Liver (tissue), 7 donors: ENCODE measurements at regions not wholly inside any gene's neighbourhood (a gene's known extent, or its start where the extent isn't known, plus 50 kb on each side); places are given as distances from the start of the nearest gene placed in this dataset.

ENCODE experiments used
- DNase-seq: peaks from one replicate; pipeline ENCODE4 v3.0.0-alpha.2; 2017; ENCODE audit warnings: low spot score
- H3K27ac ChIP-seq, 2 donors: one replicate each; pipeline ENCODE4 v1.7.0; 2013; ENCODE audit warnings: inconsistent platforms in 2 of 2, low read length in 2 of 2, control low read depth in 1 of 2, low read depth in 1 of 2, mild to moderate bottlenecking in 1 of 2
- H3K27me3 ChIP-seq, 4 donors: one replicate each; pipeline versions ENCODE4 v1.6.1 to v1.7.0; 2013; ENCODE audit warnings: low read length in 3 of 4, inconsistent platforms in 1 of 4, mild to moderate bottlenecking in 1 of 4, moderate library complexity in 1 of 4; ENCODE audit not compliant: control insufficient read depth in 4 of 4, insufficient read depth in 4 of 4
- H3K36me3 ChIP-seq, 4 donors: one replicate each; pipeline versions ENCODE4 v1.6.1 to v1.7.0; 2013; ENCODE audit warnings: low read length in 3 of 4, mild to moderate bottlenecking in 3 of 4, low read depth in 1 of 4, moderate library complexity in 1 of 4; ENCODE audit not compliant: control insufficient read depth in 4 of 4, insufficient read depth in 3 of 4
- H3K4me1 ChIP-seq, 4 donors: one replicate each; pipeline versions ENCODE4 v1.6.1 to v1.7.0; 2013; ENCODE audit warnings: low read length in 3 of 4, mild to moderate bottlenecking in 3 of 4, moderate library complexity in 1 of 4; ENCODE audit not compliant: control insufficient read depth in 4 of 4, insufficient read depth in 4 of 4
- H3K4me3 ChIP-seq, 3 donors: one replicate each; pipeline versions ENCODE4 v1.6.1 to v1.7.0; 2013; ENCODE audit warnings: low read length in 3 of 3, control low read depth in 1 of 3, low read depth in 1 of 3, mild to moderate bottlenecking in 1 of 3
- H3K9ac ChIP-seq, 2 donors: one replicate each; pipeline ENCODE4 v1.7.0; 2013; ENCODE audit warnings: low read length in 2 of 2, mild to moderate bottlenecking in 2 of 2, moderate library complexity in 2 of 2, control low read depth in 1 of 2, low read depth in 1 of 2
- H3K9me3 ChIP-seq, 4 donors: one replicate each; pipeline versions ENCODE4 v1.6.1 to v1.7.0; 2013; ENCODE audit warnings: low read length in 3 of 4; ENCODE audit not compliant: control insufficient read depth in 4 of 4
- EGR1 ChIP-seq, 2 donors: IDR thresholded peaks; 2 replicates each; pipeline ENCODE4 v1.6.1; 2016 to 2018; ENCODE audit warnings: antibody characterized with exemption in 2 of 2, low read depth in 2 of 2
- FOXA1 ChIP-seq: IDR thresholded peaks from 2 replicates; pipeline ENCODE4 v1.6.1; 2016; ENCODE audit warnings: antibody characterized with exemption
- FOXA2 ChIP-seq: IDR thresholded peaks from 2 replicates; pipeline ENCODE4 v1.6.1; 2016; ENCODE audit warnings: antibody characterized with exemption
- GABPA ChIP-seq, 2 donors: IDR thresholded peaks in 1 of 2; conservative IDR thresholded peaks in 1 of 2; 2 replicates each; pipeline ENCODE4 v1.6.1; 2016; ENCODE audit warnings: antibody characterized with exemption in 2 of 2, mild to moderate bottlenecking in 1 of 2, moderate library complexity in 1 of 2
- HNF4A ChIP-seq, 2 donors: conservative IDR thresholded peaks; 2 replicates each; pipeline ENCODE4 v1.6.1; 2016; ENCODE audit warnings: antibody characterized with exemption in 2 of 2, mild to moderate bottlenecking in 2 of 2
- HNF4G ChIP-seq: IDR thresholded peaks from 2 replicates; pipeline ENCODE4 v1.6.1; 2016; ENCODE audit warnings: antibody characterized with exemption
- JUND ChIP-seq, 2 donors: IDR thresholded peaks; 2 replicates each; pipeline ENCODE4 v1.6.1; 2016; ENCODE audit warnings: antibody characterized with exemption in 2 of 2
- NR2F2 ChIP-seq: IDR thresholded peaks from 2 replicates; pipeline ENCODE4 v1.6.1; 2016; ENCODE audit warnings: antibody characterized with exemption
- RAD21 ChIP-seq, 2 donors: IDR thresholded peaks; 2 replicates each; pipeline ENCODE4 v1.6.1; 2016; ENCODE audit warnings: antibody characterized with exemption in 2 of 2, mild to moderate bottlenecking in 2 of 2
- RXRA ChIP-seq, 2 donors: IDR thresholded peaks; 2 replicates each; pipeline ENCODE4 v1.6.1; 2017 to 2018; ENCODE audit warnings: antibody characterized with exemption in 2 of 2, mild to moderate bottlenecking in 1 of 2
- SP1 ChIP-seq: IDR thresholded peaks from 2 replicates; pipeline ENCODE4 v1.6.1; 2018; ENCODE audit warnings: antibody characterized with exemption, mild to moderate bottlenecking
- TAF1 ChIP-seq: conservative IDR thresholded peaks from 2 replicates; pipeline ENCODE4 v1.6.1; 2016; ENCODE audit warnings: antibody characterized with exemption, mild to moderate bottlenecking
- YY1 ChIP-seq: IDR thresholded peaks from 2 replicates; pipeline ENCODE4 v1.6.1; 2016; ENCODE audit warnings: antibody characterized with exemption, mild to moderate bottlenecking
- WGBS: extraction: QIAGEN DNeasy Blood & Tissue Kit; methylation state at CpG from one replicate; pipeline ENCODE4 v1.1.7; 2013; 5-methylcytosine and 5-hydroxymethylcytosine counted together
- TF ChIP-seq, protein P1 (sequence below): IDR thresholded peaks from 2 replicates; pipeline ENCODE4 v1.6.1; 2016; ENCODE audit warnings: antibody characterized with exemption, mild to moderate bottlenecking
- TF ChIP-seq, protein P2 (sequence below): IDR thresholded peaks from 2 replicates; pipeline ENCODE4 v1.6.1; 2016; ENCODE audit warnings: antibody characterized with exemption
- TF ChIP-seq, protein P3 (sequence below): IDR thresholded peaks from 2 replicates; pipeline ENCODE4 v1.6.1; 2016; ENCODE audit warnings: antibody characterized with exemption
- TF ChIP-seq, protein P4 (sequence below): IDR thresholded peaks from 2 replicates; pipeline ENCODE4 v1.6.1; 2016; ENCODE audit warnings: antibody characterized with exemption
- donor health status: healthy.
- donor health status: healthy.
- donor health status: healthy.
- donor health status: healthy.

DNA sequence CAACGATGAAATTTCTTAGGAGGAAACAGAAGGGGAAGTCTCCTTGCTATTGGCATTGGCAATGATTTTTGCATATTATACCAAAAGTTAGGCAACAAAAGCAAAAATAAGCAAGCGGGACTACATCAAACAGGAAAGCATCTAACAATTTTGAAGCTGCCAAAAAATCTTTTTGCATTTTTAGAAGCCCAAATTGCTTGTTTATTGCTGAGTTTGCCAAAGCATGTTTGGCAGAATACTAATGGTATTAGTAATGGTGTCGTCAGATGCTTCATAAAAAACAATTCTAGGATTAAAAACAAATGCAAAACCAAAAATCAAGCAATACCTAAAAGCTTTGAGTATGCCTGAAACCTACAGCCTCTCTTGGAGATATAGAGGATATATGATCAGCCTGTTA is 80.0 kb downstream of the GALR1 start:
- TF ChIP-seq, protein P1, sequence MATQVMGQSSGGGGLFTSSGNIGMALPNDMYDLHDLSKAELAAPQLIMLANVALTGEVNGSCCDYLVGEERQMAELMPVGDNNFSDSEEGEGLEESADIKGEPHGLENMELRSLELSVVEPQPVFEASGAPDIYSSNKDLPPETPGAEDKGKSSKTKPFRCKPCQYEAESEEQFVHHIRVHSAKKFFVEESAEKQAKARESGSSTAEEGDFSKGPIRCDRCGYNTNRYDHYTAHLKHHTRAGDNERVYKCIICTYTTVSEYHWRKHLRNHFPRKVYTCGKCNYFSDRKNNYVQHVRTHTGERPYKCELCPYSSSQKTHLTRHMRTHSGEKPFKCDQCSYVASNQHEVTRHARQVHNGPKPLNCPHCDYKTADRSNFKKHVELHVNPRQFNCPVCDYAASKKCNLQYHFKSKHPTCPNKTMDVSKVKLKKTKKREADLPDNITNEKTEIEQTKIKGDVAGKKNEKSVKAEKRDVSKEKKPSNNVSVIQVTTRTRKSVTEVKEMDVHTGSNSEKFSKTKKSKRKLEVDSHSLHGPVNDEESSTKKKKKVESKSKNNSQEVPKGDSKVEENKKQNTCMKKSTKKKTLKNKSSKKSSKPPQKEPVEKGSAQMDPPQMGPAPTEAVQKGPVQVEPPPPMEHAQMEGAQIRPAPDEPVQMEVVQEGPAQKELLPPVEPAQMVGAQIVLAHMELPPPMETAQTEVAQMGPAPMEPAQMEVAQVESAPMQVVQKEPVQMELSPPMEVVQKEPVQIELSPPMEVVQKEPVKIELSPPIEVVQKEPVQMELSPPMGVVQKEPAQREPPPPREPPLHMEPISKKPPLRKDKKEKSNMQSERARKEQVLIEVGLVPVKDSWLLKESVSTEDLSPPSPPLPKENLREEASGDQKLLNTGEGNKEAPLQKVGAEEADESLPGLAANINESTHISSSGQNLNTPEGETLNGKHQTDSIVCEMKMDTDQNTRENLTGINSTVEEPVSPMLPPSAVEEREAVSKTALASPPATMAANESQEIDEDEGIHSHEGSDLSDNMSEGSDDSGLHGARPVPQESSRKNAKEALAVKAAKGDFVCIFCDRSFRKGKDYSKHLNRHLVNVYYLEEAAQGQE = no peak
- TF ChIP-seq RAD21 (IDR thresholded peaks at IDR 0.05) = no peak
- TF ChIP-seq SP1 = no peak
- no peak for TF ChIP-seq RXRA (IDR thresholded peaks at IDR 0.05)
- no peak for TF ChIP-seq HNF4G
- TF ChIP-seq NR2F2 = no peak
- TF ChIP-seq, protein P2, sequence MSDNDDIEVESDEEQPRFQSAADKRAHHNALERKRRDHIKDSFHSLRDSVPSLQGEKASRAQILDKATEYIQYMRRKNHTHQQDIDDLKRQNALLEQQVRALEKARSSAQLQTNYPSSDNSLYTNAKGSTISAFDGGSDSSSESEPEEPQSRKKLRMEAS = no peak
- peaks cover 0 to 2% (median 0%) of the 10 kb centered on the region in 4 donors for H3K4me1 ChIP-seq
- H3K9ac ChIP-seq = no peak overlapping the region
- no peaks in the 10 kb centered on the region for H3K27me3 ChIP-seq
- no peak overlapping the region for H3K4me3 ChIP-seq
- H3K9me3 ChIP-seq = no peaks in the 10 kb centered on the region
- 66% methylated on average over 3 of the region's 3 CpGs for WGBS
- H3K27ac ChIP-seq = no peak overlapping the region
- no peak for DNase-seq
- H3K36me3 ChIP-seq = no peaks in the 10 kb centered on the region

DNA sequence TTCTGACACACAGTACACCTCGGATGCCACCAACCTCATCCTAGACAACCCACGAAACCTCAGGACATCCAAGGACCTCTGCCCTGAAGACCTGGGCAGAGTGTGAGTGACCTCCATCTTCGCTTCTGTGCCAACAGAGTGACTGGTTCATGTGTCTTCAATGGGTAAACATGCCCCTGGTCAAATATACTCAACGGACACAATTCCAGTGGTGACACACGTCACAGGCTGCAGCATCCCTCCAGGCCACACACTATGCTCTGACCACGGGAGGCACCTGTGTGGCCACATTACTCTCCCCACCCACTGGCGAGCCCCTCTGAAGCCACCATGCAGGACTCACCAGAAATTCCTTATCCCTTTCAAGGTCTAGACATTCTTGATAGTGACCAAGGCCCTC is 85.2 kb downstream of the GALR1 start:
- TF ChIP-seq HNF4A (conservative IDR thresholded peaks at IDR 0.05) (peak in 1 of 2 donors; percentile 42), RXRA (IDR thresholded peaks at IDR 0.05) (peak in 1 of 2 donors; percentile 57), NR2F2 (no peak)
- DNase-seq = no peak
- Histone ChIP-seq H3K4me1 (peaks cover 0 to 3% (median 0%) of the 10 kb centered on the region in 4 donors), H3K9ac (no peak overlapping the region), H3K27ac (no peak overlapping the region), H3K9me3 (no peaks in the 10 kb centered on the region), H3K27me3 (no peaks in the 10 kb centered on the region), H3K4me3 (no peak overlapping the region), H3K36me3 (no peaks in the 10 kb centered on the region)
- 42% methylated on average over 7 of the region's 7 CpGs for WGBS

DNA sequence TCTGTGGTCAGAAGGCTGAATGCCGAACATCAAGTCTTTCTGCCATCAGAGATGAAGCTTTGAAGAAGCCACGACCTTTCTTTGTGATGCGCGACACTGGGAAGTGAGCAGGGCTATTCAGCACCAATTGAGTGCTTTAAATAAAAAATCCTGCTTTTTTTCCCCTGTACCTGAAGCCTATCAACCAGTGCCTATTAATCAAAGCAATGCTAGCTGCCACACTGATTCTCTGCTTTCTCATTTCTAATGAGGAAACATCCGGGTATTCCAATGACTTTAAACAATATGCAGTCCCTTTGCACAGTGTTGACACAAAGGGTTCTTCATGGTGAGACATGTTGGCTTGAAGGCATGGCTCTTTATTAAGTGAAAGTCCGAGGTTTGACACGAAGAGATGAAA is 88.0 kb downstream of the GALR1 start:
- Histone ChIP-seq H3K9me3 (no peaks in the 10 kb centered on the region), H3K4me1 (peaks cover 0 to 3% (median 0%) of the 10 kb centered on the region in 4 donors), H3K27me3 (no peaks in the 10 kb centered on the region), H3K4me3 (no peak overlapping the region), H3K9ac (no peak overlapping the region), H3K27ac (no peak overlapping the region), H3K36me3 (no peaks in the 10 kb centered on the region)
- no peak for DNase-seq
- WGBS = 66% methylated on average over 7 of the region's 7 CpGs
- TF ChIP-seq, protein P3, sequence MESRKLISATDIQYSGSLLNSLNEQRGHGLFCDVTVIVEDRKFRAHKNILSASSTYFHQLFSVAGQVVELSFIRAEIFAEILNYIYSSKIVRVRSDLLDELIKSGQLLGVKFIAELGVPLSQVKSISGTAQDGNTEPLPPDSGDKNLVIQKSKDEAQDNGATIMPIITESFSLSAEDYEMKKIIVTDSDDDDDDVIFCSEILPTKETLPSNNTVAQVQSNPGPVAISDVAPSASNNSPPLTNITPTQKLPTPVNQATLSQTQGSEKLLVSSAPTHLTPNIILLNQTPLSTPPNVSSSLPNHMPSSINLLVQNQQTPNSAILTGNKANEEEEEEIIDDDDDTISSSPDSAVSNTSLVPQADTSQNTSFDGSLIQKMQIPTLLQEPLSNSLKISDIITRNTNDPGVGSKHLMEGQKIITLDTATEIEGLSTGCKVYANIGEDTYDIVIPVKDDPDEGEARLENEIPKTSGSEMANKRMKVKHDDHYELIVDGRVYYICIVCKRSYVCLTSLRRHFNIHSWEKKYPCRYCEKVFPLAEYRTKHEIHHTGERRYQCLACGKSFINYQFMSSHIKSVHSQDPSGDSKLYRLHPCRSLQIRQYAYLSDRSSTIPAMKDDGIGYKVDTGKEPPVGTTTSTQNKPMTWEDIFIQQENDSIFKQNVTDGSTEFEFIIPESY = no peak
- TF ChIP-seq TAF1 (no peak), RXRA (IDR thresholded peaks at IDR 0.05) (no peak), NR2F2 (no peak), EGR1 (IDR thresholded peaks at IDR 0.05; ENCODE audit: low read depth in 2 of 2) (no peak), YY1 (no peak), JUND (IDR thresholded peaks at IDR 0.05) (no peak), SP1 (no peak), GABPA (IDR thresholded peaks at IDR 0.05 in 1 of 2, conservative IDR thresholded peaks at IDR 0.05 in 1 of 2) (no peak), FOXA1 (no peak), RAD21 (IDR thresholded peaks at IDR 0.05) (no peak), FOXA2 (no peak), HNF4G (no peak), HNF4A (conservative IDR thresholded peaks at IDR 0.05) (no peak)
- TF ChIP-seq, protein P1 = no peak
- TF ChIP-seq, protein P4, sequence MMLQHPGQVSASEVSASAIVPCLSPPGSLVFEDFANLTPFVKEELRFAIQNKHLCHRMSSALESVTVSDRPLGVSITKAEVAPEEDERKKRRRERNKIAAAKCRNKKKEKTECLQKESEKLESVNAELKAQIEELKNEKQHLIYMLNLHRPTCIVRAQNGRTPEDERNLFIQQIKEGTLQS = no peak
- TF ChIP-seq, protein P2 = no peak
